ENCODE measurements at regions not wholly inside any gene's neighbourhood (a gene's known extent, or its start where the extent isn't known, plus 50 kb on each side); places are given as distances from the start of the nearest gene placed in this dataset.

DNA sequence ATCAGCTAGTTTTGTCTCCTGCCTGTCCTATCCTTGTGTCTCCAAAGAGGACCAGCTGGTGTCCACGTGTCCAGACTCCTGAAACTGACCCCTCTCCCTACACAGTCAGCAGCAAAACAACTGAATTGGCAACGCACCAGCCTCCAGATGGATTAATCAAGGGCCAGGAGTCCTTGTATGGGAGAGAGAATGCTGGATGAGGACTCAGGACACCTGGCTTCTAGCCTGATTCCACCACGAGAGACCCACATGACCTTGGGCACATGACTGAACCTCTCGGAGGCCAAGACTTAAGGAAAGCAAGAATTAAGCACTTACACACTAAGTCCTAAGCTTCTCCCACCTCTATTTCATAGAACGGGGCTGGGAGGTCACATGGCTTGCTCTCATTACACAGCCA, 60.4 kb upstream of the CMKLR1 start (continued):
- TF ChIP-seq, protein P1, sequence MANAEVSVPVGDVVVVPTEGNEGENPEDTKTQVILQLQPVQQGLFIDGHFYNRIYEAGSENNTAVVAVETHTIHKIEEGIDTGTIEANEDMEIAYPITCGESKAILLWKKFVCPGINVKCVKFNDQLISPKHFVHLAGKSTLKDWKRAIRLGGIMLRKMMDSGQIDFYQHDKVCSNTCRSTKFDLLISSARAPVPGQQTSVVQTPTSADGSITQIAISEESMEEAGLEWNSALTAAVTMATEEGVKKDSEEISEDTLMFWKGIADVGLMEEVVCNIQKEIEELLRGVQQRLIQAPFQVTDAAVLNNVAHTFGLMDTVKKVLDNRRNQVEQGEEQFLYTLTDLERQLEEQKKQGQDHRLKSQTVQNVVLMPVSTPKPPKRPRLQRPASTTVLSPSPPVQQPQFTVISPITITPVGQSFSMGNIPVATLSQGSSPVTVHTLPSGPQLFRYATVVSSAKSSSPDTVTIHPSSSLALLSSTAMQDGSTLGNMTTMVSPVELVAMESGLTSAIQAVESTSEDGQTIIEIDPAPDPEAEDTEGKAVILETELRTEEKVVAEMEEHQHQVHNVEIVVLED (CRISPR knock-in tag; IDR thresholded peaks at IDR 0.05), result no peak
- TF ChIP-seq ZBED1 (IDR thresholded peaks at IDR 0.05), result no peak
- TF ChIP-seq TBL1XR1 (IDR thresholded peaks at IDR 0.05; ENCODE audit: low read length in 2 of 2), result no peak
- no peak for TF ChIP-seq ZNF121 (CRISPR knock-in tag; conservative IDR thresholded peaks at IDR 0.05)
- no peak for TF ChIP-seq SREBF2 (CRISPR knock-in tag; IDR thresholded peaks at IDR 0.05)
- TF ChIP-seq NFIX (CRISPR knock-in tag; IDR thresholded peaks at IDR 0.05; ENCODE audit: low read depth), result no peak

DNA sequence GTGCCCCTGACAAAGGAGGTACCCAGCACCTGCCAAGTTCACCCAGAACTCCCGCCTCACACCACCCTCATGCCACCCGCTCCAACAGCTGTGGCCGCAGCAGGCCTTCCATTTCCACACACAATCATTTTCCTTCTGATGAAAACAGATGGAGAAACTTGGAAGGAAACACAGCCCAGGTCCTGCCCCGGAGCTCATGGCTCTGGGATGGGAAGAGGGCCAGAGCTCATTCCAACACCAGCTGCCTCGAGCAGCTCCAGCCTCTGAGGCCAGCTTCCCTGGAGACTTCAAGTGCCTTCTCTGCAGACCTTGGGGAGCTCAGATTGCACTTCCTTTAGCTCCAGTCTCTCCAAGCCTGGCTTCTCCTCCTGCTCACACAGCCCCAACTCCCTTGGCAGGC, 55.1 kb upstream of the CMKLR1 start:
- peaks cover 0 to 16% of the 10 kb centered on the region in 2 experiments; a peak in 3 of 5 replicates for H3K27me3 ChIP-seq (ENCODE audit: control insufficient read depth in 2 of 2, insufficient read depth in 2 of 2, low read length in 2 of 2)
- FAIRE-seq (no peak), DNase-seq (ENCODE audit: extremely low read depth in 1 of 4, low spot score in 3 of 4) (no peak), ATAC-seq (no peak)
- in situ Hi-C loops (cut with MboI) (no loop called here), intact Hi-C loops (cut with micrococcal nuclease) (no loop called here)
- CTCF ChIA-PET (ENCODE audit: low intra/inter-chr PET ratio), result no interaction called here
- H3K9ac ChIP-seq (ENCODE audit: insufficient read depth in 1 of 2, low read depth in 2 of 2, low read length in 2 of 2), result no peak overlapping the region
- H3K4me2 ChIP-seq (ENCODE audit: insufficient read depth, low read length), result no peak overlapping the region
- BruUV-seq (replicated peaks), result no TSS peak
- H4K20me1 ChIP-seq (replicated peaks; ENCODE audit: control insufficient read depth, insufficient read depth, low read length), result no peaks in the 10 kb centered on the region; the same call in 1 of the 2 replicates
- no peak overlapping the region for H2AFZ ChIP-seq (ENCODE audit: low read depth, low read length)
- POLR2A ChIA-PET, result no interaction called here
- no peaks in the 10 kb centered on the region for H3K9me3 ChIP-seq (replicated peaks; ENCODE audit: control insufficient read depth, insufficient read depth, low read depth, low read length)
- no peak overlapping the region for H3K27ac ChIP-seq (ENCODE audit: extremely low read depth, low read depth, low read length)
- no peaks in the 10 kb centered on the region for H3K4me1 ChIP-seq (replicated peaks in 1 of 2; ENCODE audit: control insufficient read depth in 2 of 2, insufficient read depth in 2 of 2, low read length in 2 of 2)
- H3K36me3 ChIP-seq (ENCODE audit: control insufficient read depth, insufficient read depth, low read length), result no peaks in the 10 kb centered on the region
- no peak overlapping the region for H3K4me3 ChIP-seq
- no peaks in the 10 kb centered on the region for H3K9me1 ChIP-seq (ENCODE audit: control insufficient read depth, insufficient read depth, low read length)
- WGBS (ENCODE audit: insufficient coverage, low coverage, missing lambda C conversion rate), result 7% methylated on average over 5 of the region's 5 CpGs
- no peaks in the 10 kb centered on the region for H3K79me2 ChIP-seq (ENCODE audit: control insufficient read depth, insufficient read depth, low read length)
- TF ChIP-seq TEAD4 (IDR thresholded peaks at IDR 0.05; ENCODE audit: low read length) (no peak), TEAD4 (CRISPR knock-in tag; IDR thresholded peaks at IDR 0.05; ENCODE audit: borderline replicate concordance) (no peak), JUNB (CRISPR knock-in tag; conservative IDR thresholded peaks at IDR 0.05) (no peak), DPF2 (IDR thresholded peaks at IDR 0.05) (no peak), RAD51 (IDR thresholded peaks at IDR 0.05; ENCODE audit: borderline replicate concordance, low read depth) (no peak), THRAP3 (IDR thresholded peaks at IDR 0.05; ENCODE audit: borderline replicate concordance) (no peak), PTBP1 (IDR thresholded peaks at IDR 0.05; ENCODE audit: low read depth, low read length) (no peak), TRIM28 (IDR thresholded peaks at IDR 0.05) (no peak)
- TF ChIP-seq, protein P2, sequence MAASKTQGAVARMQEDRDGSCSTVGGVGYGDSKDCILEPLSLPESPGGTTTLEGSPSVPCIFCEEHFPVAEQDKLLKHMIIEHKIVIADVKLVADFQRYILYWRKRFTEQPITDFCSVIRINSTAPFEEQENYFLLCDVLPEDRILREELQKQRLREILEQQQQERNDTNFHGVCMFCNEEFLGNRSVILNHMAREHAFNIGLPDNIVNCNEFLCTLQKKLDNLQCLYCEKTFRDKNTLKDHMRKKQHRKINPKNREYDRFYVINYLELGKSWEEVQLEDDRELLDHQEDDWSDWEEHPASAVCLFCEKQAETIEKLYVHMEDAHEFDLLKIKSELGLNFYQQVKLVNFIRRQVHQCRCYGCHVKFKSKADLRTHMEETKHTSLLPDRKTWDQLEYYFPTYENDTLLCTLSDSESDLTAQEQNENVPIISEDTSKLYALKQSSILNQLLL (CRISPR knock-in tag; IDR thresholded peaks at IDR 0.05; ENCODE audit: borderline replicate concordance), result no peak
- TF ChIP-seq, protein P3, sequence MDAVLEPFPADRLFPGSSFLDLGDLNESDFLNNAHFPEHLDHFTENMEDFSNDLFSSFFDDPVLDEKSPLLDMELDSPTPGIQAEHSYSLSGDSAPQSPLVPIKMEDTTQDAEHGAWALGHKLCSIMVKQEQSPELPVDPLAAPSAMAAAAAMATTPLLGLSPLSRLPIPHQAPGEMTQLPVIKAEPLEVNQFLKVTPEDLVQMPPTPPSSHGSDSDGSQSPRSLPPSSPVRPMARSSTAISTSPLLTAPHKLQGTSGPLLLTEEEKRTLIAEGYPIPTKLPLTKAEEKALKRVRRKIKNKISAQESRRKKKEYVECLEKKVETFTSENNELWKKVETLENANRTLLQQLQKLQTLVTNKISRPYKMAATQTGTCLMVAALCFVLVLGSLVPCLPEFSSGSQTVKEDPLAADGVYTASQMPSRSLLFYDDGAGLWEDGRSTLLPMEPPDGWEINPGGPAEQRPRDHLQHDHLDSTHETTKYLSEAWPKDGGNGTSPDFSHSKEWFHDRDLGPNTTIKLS (IDR thresholded peaks at IDR 0.05; ENCODE audit: borderline replicate concordance, low read depth), result no peak
- TF ChIP-seq, protein P1 (CRISPR knock-in tag; IDR thresholded peaks at IDR 0.05), result no peak

All from K562 (cell line).